ENCODE measurements at regions not wholly inside any gene's neighbourhood (a gene's known extent, or its start where the extent isn't known, plus 50 kb on each side); places are given as distances from the start of the nearest gene placed in this dataset.
"Not testable (repeated sequence)": the region's sequence is repeated elsewhere in the genome, so short reads cannot be mapped to it uniquely, and the experiment has no call there.

DNA sequence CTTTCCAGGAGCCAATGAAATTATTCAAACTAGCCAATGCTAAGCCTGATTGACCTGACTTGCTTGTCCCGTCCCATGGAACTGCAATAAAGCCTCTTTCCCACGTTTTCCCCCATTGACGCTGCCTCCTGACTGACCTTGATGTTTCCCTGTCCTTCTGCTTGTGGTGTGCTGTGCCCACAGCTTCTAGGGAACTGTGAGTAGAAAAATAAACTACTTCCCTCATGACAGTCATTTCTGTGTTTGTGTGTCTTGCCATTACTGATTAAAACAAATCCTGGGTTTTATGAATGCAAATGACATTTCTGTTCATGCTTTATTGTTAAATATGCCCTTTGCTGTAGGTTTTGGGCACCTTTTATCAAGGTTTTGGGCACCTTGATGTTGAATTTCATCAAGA is 91.3 kb upstream of the ABI1 start:
- Histone ChIP-seq H3K27ac (ENCODE audit: low read length) (no peak overlapping the region), H3K9me3 (ENCODE audit: control insufficient read depth in 2 of 2, low read length in 2 of 2) (peaks cover 0 to 3% of the 10 kb centered on the region in 2 donors), H3K36me3 (ENCODE audit: control insufficient read depth in 2 of 2, insufficient read depth in 2 of 2, low read length in 2 of 2) (no peaks in the 10 kb centered on the region), H3K4me1 (ENCODE audit: control insufficient read depth, insufficient read depth, low read length) (no peaks in the 10 kb centered on the region), H3K27me3 (ENCODE audit: control insufficient read depth in 1 of 2, insufficient read depth in 2 of 2, low read length in 2 of 2) (no peaks in the 10 kb centered on the region), H3K4me3 (ENCODE audit: low read length in 2 of 2) (no peak overlapping the region), H3K9ac (ENCODE audit: low read length in 2 of 2) (no peak overlapping the region)

DNA sequence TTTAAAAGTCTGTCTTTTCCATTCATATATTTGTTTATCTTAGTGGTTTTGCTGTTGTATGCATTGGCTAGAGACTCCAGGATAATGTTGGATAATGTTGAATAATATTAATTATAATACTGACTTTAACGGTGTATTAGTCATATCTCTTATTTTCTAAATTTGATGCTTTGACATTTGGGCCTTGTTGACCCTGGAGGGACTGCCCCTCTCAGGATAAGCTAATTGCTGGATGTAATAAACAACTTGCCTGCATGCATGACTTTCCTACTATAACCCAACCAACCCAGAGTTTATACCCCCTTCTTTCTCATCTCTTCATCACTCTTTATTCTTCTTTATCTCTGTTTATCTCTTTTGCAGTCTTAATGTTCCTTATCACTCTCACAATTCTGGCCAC is 90.9 kb upstream of the ABI1 start:
- no peak overlapping the region for H3K9ac ChIP-seq (ENCODE audit: low read length in 2 of 2)
- no peaks in the 10 kb centered on the region for H3K27me3 ChIP-seq (ENCODE audit: control insufficient read depth in 1 of 2, insufficient read depth in 2 of 2, low read length in 2 of 2)
- H3K36me3 ChIP-seq (ENCODE audit: control insufficient read depth in 2 of 2, insufficient read depth in 2 of 2, low read length in 2 of 2), result no peaks in the 10 kb centered on the region
- no peak overlapping the region for H3K27ac ChIP-seq (ENCODE audit: low read length)
- H3K4me1 ChIP-seq (ENCODE audit: control insufficient read depth, insufficient read depth, low read length), result no peaks in the 10 kb centered on the region
- H3K9me3 ChIP-seq (ENCODE audit: control insufficient read depth in 2 of 2, low read length in 2 of 2), result peaks cover 0 to 3% of the 10 kb centered on the region in 2 donors
- no peak overlapping the region for H3K4me3 ChIP-seq (ENCODE audit: low read length in 2 of 2)

DNA sequence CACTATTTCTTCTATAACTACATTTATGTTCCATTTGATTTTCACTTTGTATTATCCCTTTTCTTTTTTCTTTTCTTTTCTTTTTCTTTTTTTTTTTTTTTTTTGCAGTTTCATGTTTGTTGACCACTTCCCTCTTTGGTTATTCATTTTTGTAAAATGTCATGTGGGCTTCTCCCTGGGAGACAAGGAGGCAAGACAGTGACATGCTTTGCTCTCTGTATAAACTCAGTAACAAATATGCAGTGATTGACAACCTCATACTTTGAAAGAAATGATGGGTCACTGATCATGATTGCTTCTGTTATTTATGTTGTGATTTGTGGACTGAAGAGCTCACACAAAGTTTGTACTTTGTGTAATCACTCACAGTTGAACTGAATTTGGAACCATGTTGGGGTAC is 90.2 kb upstream of the ABI1 start:
- Histone ChIP-seq H3K4me1 (ENCODE audit: control insufficient read depth, insufficient read depth, low read length) (no peaks in the 10 kb centered on the region), H3K9ac (ENCODE audit: low read length in 2 of 2) (no peak overlapping the region), H3K36me3 (ENCODE audit: control insufficient read depth in 2 of 2, insufficient read depth in 2 of 2, low read length in 2 of 2) (no peaks in the 10 kb centered on the region)

DNA sequence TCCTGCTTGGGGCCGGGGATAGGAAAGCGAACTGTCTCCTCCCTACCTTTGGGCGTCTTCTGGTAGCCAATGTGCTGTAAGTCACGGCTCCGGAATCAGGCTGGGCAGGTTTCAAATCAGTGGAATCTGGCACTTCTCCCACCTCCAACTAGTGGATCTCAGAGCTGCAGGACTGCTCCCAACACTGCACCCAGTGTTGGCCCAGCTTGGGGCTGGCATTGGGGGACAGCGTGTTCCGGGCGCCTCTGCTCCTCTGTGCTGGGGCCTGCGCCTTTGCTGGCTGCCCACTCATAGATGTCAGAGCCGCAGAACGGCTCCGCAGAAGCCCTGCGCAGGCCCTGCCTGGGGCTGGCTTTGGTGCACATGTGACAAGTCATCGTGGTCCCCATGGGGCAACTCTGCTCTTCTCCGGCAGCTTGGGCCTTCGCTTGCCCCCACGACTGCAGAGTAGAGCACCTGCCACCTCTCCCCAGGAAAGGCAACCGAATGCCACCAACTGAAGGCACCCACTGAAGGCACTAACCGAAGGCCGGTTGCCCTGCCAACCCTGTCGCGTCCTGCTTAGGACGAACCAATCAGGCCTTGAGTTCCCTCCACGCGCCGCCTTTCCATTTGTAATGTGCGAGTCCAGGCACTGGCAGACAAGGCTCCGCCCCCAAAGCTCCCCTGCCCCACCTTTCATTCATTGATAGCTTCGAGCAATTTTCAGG is 85.5 kb upstream of the ABI1 start:
- H3K4me3 ChIP-seq (ENCODE audit: low read length in 2 of 2), result no peak overlapping the region
- no peak overlapping the region for H3K27ac ChIP-seq (ENCODE audit: low read length)
- H3K4me1 ChIP-seq (ENCODE audit: control insufficient read depth, insufficient read depth, low read length), result no peaks in the 10 kb centered on the region
- peaks cover 0 to 3% of the 10 kb centered on the region in 2 donors for H3K27me3 ChIP-seq (ENCODE audit: control insufficient read depth in 1 of 2, insufficient read depth in 2 of 2, low read length in 2 of 2)
- H3K9me3 ChIP-seq (ENCODE audit: control insufficient read depth in 2 of 2, low read length in 2 of 2), result peaks cover 0 to 3% of the 10 kb centered on the region in 2 donors
- H3K36me3 ChIP-seq (ENCODE audit: control insufficient read depth in 2 of 2, insufficient read depth in 2 of 2, low read length in 2 of 2), result no peaks in the 10 kb centered on the region
- H3K9ac ChIP-seq (ENCODE audit: low read length in 2 of 2), result no peak overlapping the region

More for the DNA sequence above, 90.2 kb upstream of the ABI1 start:
- peaks cover 0 to 3% of the 10 kb centered on the region in 2 donors for H3K9me3 ChIP-seq (ENCODE audit: control insufficient read depth in 2 of 2, low read length in 2 of 2)
- H3K4me3 ChIP-seq (ENCODE audit: low read length in 2 of 2), result no peak overlapping the region
- no peak overlapping the region for H3K27ac ChIP-seq (ENCODE audit: low read length)
- peaks cover 0 to 3% of the 10 kb centered on the region in 2 donors for H3K27me3 ChIP-seq (ENCODE audit: control insufficient read depth in 1 of 2, insufficient read depth in 2 of 2, low read length in 2 of 2)

DNA sequence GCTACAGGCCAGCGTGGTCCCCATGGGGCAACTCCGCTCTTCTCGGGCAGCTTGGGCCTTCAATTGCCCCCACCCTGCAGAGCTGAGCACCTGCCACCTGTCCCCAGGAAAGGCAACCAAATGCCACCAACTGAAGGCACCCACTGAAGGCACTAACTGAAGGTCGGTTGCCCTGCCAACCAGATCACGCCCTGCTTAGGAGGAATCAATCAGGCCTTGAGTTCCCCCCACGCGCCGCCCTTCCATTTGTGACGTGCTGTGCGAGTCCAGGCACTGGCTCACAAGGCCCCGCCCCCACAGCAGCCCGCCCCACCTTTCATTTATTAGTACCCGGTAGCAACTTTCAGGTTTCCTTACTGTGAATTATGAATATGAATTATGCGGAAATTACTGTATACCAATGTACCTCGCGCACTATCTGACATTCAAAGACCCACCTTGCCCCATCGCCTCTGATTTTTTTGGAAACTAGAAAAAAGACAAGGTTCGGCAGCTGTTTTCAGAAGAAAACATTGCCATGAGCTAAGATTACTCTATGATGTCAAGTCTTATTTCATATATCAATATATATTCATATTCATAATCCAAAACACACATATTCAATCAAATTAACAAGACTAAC is 83.6 kb upstream of the ABI1 start:
- no peaks in the 10 kb centered on the region for H3K9me3 ChIP-seq (ENCODE audit: control insufficient read depth in 2 of 2, low read length in 2 of 2)
- H3K36me3 ChIP-seq (ENCODE audit: control insufficient read depth in 2 of 2, insufficient read depth in 2 of 2, low read length in 2 of 2), result no peaks in the 10 kb centered on the region
- H3K27me3 ChIP-seq (ENCODE audit: control insufficient read depth in 1 of 2, insufficient read depth in 2 of 2, low read length in 2 of 2), result peaks cover 0 to 5% of the 10 kb centered on the region in 2 donors
- no peaks in the 10 kb centered on the region for H3K4me1 ChIP-seq (ENCODE audit: control insufficient read depth, insufficient read depth, low read length)
- no peak overlapping the region for H3K4me3 ChIP-seq (ENCODE audit: low read length in 2 of 2)
- H3K9ac ChIP-seq (ENCODE audit: low read length in 2 of 2), result no peak overlapping the region
- H3K27ac ChIP-seq (ENCODE audit: low read length), result no peak overlapping the region

DNA sequence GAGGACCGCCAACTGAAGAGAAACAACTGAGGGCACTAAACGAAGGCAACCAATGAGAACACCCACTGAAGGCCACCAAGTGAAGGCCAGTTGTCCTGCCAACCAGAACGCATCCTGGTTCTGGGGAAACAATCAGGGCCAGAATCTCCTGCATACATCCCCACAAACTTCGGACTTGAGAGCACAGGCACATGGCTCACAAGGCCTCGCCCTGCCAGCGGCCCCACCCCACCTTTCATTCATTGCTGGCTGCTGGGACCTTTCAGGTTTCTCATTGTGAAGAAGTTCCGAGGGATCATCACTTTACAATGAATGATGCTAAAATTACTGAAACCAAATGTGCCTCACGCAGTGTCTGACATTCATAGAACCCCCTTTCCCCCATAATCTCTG is 79.2 kb upstream of the ABI1 start:
- no peaks in the 10 kb centered on the region for H3K36me3 ChIP-seq (ENCODE audit: control insufficient read depth in 2 of 2, insufficient read depth in 2 of 2, low read length in 2 of 2)
- no peak overlapping the region for H3K27ac ChIP-seq (ENCODE audit: low read length)
- H3K27me3 ChIP-seq (ENCODE audit: control insufficient read depth in 1 of 2, insufficient read depth in 2 of 2, low read length in 2 of 2), result peaks cover 0 to 2% of the 10 kb centered on the region in 2 donors
- H3K9me3 ChIP-seq (ENCODE audit: control insufficient read depth in 2 of 2, low read length in 2 of 2), result no peaks in the 10 kb centered on the region
- no peaks in the 10 kb centered on the region for H3K4me1 ChIP-seq (ENCODE audit: control insufficient read depth, insufficient read depth, low read length)
- no peak overlapping the region for H3K9ac ChIP-seq (ENCODE audit: low read length in 2 of 2)
- H3K4me3 ChIP-seq (ENCODE audit: low read length in 2 of 2), result no peak overlapping the region

DNA sequence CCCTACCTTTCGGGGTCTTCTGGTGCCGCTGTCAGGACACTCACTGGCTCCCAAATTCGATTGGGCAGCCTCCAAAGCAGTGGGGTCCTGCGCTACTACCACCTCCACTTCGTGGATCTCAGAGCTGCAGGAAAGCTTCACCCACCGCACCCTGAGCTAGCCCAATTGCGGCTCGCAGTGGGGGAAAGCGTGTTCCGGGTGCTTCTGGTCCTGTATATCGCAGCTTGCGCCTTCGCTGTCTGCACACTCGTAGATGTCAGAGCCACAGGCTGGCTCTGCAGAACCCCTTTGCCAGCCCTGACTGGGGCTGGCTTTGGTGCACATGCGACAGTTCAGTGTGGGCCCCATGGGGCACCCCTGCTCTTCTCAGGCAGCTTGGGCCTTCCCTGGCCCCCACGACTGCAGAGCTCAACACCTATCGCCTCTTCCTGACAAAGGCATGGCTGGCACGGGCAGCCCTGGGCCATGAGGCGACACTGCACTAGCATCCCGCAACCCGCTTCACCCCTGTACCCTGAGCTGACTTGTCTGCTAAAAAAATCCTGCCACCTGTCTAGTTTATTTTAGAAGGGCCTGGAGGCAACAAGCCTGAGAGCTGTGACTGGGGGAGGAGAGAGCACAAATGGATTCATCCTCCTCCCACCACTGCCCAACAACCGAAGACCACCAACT is 78.7 kb upstream of the ABI1 start:
- H3K4me3 ChIP-seq (ENCODE audit: low read length in 2 of 2), result no peak overlapping the region
- no peaks in the 10 kb centered on the region for H3K36me3 ChIP-seq (ENCODE audit: control insufficient read depth in 2 of 2, insufficient read depth in 2 of 2, low read length in 2 of 2)
- no peak overlapping the region for H3K9ac ChIP-seq (ENCODE audit: low read length in 2 of 2)
- no peak overlapping the region for H3K27ac ChIP-seq (ENCODE audit: low read length)
- H3K4me1 ChIP-seq (ENCODE audit: control insufficient read depth, insufficient read depth, low read length), result no peaks in the 10 kb centered on the region
- H3K9me3 ChIP-seq (ENCODE audit: control insufficient read depth in 2 of 2, low read length in 2 of 2), result no peaks in the 10 kb centered on the region
- peaks cover 0 to 2% of the 10 kb centered on the region in 2 donors for H3K27me3 ChIP-seq (ENCODE audit: control insufficient read depth in 1 of 2, insufficient read depth in 2 of 2, low read length in 2 of 2)

DNA sequence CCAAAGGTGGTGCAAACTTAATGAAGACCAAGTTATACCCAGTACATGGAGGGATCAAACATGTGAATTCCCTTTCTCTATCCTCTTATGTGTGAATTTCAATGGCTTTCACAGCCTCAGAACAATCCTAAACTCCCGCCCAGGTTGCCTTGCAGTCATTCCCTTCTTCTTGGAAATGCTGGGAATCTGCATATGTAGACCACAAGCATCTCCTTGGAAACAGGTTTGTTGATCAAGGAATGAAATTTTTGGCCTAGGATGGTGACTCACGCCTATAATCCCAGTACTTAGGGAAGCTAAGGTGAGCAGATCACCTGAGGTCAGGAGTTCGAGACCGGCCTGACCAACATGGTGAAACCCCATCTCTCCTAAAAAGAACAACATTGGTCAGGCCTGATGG is 77.8 kb upstream of the ABI1 start:
- no peaks in the 10 kb centered on the region for H3K36me3 ChIP-seq (ENCODE audit: control insufficient read depth in 2 of 2, insufficient read depth in 2 of 2, low read length in 2 of 2)
- H3K4me3 ChIP-seq (ENCODE audit: low read length in 2 of 2), result no peak overlapping the region
- peaks cover 0 to 2% of the 10 kb centered on the region in 2 donors for H3K27me3 ChIP-seq (ENCODE audit: control insufficient read depth in 1 of 2, insufficient read depth in 2 of 2, low read length in 2 of 2)
- H3K27ac ChIP-seq (ENCODE audit: low read length), result no peak overlapping the region
- H3K9me3 ChIP-seq (ENCODE audit: control insufficient read depth in 2 of 2, low read length in 2 of 2), result no peaks in the 10 kb centered on the region
- H3K4me1 ChIP-seq (ENCODE audit: control insufficient read depth, insufficient read depth, low read length), result no peaks in the 10 kb centered on the region
- H3K9ac ChIP-seq (ENCODE audit: low read length in 2 of 2), result no peak overlapping the region

DNA sequence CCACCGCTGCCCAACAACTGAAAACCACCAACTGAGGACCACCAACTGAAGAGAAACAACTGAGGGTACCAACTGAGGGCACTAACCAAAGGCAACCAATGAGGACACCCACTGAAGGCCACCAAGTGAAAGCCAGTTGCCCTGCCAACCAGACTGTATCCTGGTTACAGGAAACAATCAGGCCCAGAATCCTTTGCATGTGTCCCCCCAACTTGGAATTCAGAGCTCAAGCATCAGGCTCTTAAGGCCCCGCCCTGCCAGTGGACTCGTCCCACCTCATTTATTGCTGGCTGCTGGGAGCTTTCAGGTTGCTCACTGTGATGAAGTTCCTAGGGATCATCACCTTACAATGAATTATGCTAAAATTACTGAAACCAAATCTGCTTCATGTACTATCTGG is 76.6 kb upstream of the ABI1 start:
- Histone ChIP-seq H3K4me1 (ENCODE audit: control insufficient read depth, insufficient read depth, low read length) (no peaks in the 10 kb centered on the region), H3K4me3 (ENCODE audit: low read length in 2 of 2) (no peak overlapping the region), H3K9me3 (ENCODE audit: control insufficient read depth in 2 of 2, low read length in 2 of 2) (no peaks in the 10 kb centered on the region), H3K36me3 (ENCODE audit: control insufficient read depth in 2 of 2, insufficient read depth in 2 of 2, low read length in 2 of 2) (no peaks in the 10 kb centered on the region), H3K9ac (ENCODE audit: low read length in 2 of 2) (no peak overlapping the region), H3K27ac (ENCODE audit: low read length) (no peak overlapping the region), H3K27me3 (ENCODE audit: control insufficient read depth in 1 of 2, insufficient read depth in 2 of 2, low read length in 2 of 2) (peaks cover 0 to 2% of the 10 kb centered on the region in 2 donors)

DNA sequence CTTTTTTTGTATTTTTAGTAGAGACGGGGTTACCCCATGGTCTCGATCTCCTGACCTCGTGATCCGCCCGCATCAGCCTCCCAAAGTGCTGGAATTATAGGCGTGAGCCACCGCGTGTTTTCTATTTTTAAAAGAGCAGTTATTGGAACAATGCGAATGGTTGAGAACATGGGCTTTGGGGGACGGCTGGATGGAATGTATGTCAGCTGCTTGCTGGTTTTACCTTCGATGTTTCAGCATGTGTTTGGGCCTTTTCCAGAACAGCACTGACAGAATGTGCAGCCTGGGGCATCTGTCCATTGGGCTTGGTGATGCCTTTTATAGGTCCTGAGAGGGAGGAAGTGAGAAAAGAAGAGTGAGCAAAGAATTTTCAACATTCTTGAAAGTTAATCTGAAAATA is 73.4 kb upstream of the ABI1 start:
- not testable (repeated sequence) for H3K36me3 ChIP-seq (ENCODE audit: control insufficient read depth in 2 of 2, insufficient read depth in 2 of 2, low read length in 2 of 2); H3K27me3 ChIP-seq (ENCODE audit: control insufficient read depth in 1 of 2, insufficient read depth in 2 of 2, low read length in 2 of 2)

DNA sequence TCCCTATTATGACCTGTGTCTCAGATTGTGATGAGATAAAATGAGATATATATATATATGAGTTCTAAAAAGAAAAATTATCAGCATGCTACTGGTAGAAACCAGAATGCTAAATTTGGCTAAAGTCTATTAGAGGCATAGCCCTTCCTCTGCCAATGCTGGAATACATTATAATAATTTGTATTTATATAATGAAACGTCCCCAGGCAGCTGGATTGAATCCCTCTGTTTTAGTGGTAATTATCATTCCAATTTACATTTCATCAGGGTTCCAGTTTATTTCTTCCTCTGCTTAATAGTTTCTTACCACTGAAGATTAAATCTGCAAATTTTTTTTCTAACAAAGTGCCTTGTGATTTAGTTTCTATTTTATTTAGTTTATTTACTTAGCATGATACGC is 71.8 kb upstream of the ABI1 start:
- H3K9me3 ChIP-seq (ENCODE audit: control insufficient read depth in 2 of 2, low read length in 2 of 2), result no peaks in the 10 kb centered on the region
- no peaks in the 10 kb centered on the region for H3K36me3 ChIP-seq (ENCODE audit: control insufficient read depth in 2 of 2, insufficient read depth in 2 of 2, low read length in 2 of 2)
- no peaks in the 10 kb centered on the region for H3K27me3 ChIP-seq (ENCODE audit: control insufficient read depth in 1 of 2, insufficient read depth in 2 of 2, low read length in 2 of 2)
- no peak overlapping the region for H3K4me3 ChIP-seq (ENCODE audit: low read length in 2 of 2)
- H3K27ac ChIP-seq (ENCODE audit: low read length), result no peak overlapping the region
- no peaks in the 10 kb centered on the region for H3K4me1 ChIP-seq (ENCODE audit: control insufficient read depth, insufficient read depth, low read length)
- no peak overlapping the region for H3K9ac ChIP-seq (ENCODE audit: low read length in 2 of 2)

More for the DNA sequence above, 73.4 kb upstream of the ABI1 start:
- H3K4me3 ChIP-seq (ENCODE audit: low read length in 2 of 2); H3K9me3 ChIP-seq (ENCODE audit: control insufficient read depth in 2 of 2, low read length in 2 of 2); H3K27ac ChIP-seq (ENCODE audit: low read length); H3K9ac ChIP-seq (ENCODE audit: low read length in 2 of 2); H3K4me1 ChIP-seq (ENCODE audit: control insufficient read depth, insufficient read depth, low read length): not testable (repeated sequence)
